PC-9 (cell line): ENCODE measurements at regions not wholly inside any gene's neighbourhood (a gene's known extent, or its start where the extent isn't known, plus 50 kb on each side); places are given as distances from the start of the nearest gene placed in this dataset.

Experiments used
- BruUV-seq: library from RNA; stranded (reverse); fragments of 400-500 nt; replicated peaks from 2 replicates; lab custom pipeline; 2021; lab: Mats Ljungman, UMichigan
- CTCF ChIA-PET: fragments of 300-600 bp; sonication (Branson Sonifier 250); formaldehyde crosslinking; loops from one replicate; lab custom pipeline; 2022; ENCODE audit warnings: antibody characterized with exemption; lab: Charles Lee
- POLR2A ChIA-PET: fragments of 300-600 bp; sonication (Branson Sonifier 250); formaldehyde crosslinking; loops from one replicate; lab custom pipeline; 2022; ENCODE audit warnings: antibody characterized with exemption; ENCODE audit not compliant: unreplicated experiment; lab: Charles Lee
- DNase-seq, 2 experiments: peaks; one replicate each; pipeline versions ENCODE4 v3.0.0 to v3.0.0-alpha.2; 2015 to 2022; ENCODE audit warnings: mixed read lengths in 1 of 2
- H2AFZ ChIP-seq: fragments of 200-600 bp; sonication (generic); 2 replicates; pipeline ENCODE4 v1.8.1; 2017; ENCODE audit warnings: antibody characterized with exemption
- H3F3A ChIP-seq: fragments of 200-600 bp; sonication (generic); 2 replicates; pipeline ENCODE4 v1.8.1; 2017; ENCODE audit warnings: antibody characterized with exemption, mild to moderate bottlenecking, low read depth; ENCODE audit not compliant: insufficient read depth
- H3K27ac ChIP-seq: fragments of 200-600 bp; sonication (generic); 2 replicates; pipeline ENCODE4 v1.6.1; 2016; ENCODE audit warnings: mixed run types
- H3K27me3 ChIP-seq: fragments of 200-600 bp; sonication (generic); 2 replicates; pipeline ENCODE4 v1.6.1; 2016; ENCODE audit warnings: low read depth, mixed run types; ENCODE audit not compliant: insufficient read depth
- H3K36me3 ChIP-seq: fragments of 200-600 bp; sonication (generic); 2 replicates; pipeline ENCODE4 v1.6.1; 2016; ENCODE audit warnings: low read depth, mixed run types
- H3K4me1 ChIP-seq: fragments of 200-600 bp; sonication (generic); replicated peaks from 2 replicates; pipeline ENCODE4 v1.6.1; 2016; ENCODE audit warnings: mixed run types; ENCODE audit not compliant: insufficient read depth
- H3K4me2 ChIP-seq: fragments of 200-600 bp; sonication (generic); 2 replicates; pipeline ENCODE4 v1.6.1; 2017; ENCODE audit warnings: mixed run types
- H3K4me3 ChIP-seq: fragments of 200-600 bp; sonication (generic); 2 replicates; pipeline ENCODE4 v1.6.1; 2016; ENCODE audit warnings: mixed run types
- H3K79me2 ChIP-seq: fragments of 200-600 bp; sonication (generic); 2 replicates; pipeline ENCODE4 v1.6.1; 2017; ENCODE audit warnings: low read depth, mixed run types
- H3K9me2 ChIP-seq: fragments of 200-600 bp; sonication (generic); 2 replicates; pipeline ENCODE4 v1.8.1; 2017; ENCODE audit warnings: mild to moderate bottlenecking; ENCODE audit not compliant: insufficient read depth
- H3K9me3 ChIP-seq: fragments of 200-600 bp; sonication (generic); 2 replicates; pipeline ENCODE4 v1.8.1; 2016; ENCODE audit warnings: low read depth; ENCODE audit not compliant: insufficient read depth
- H4K20me1 ChIP-seq: fragments of 200-600 bp; sonication (generic); 2 replicates; pipeline ENCODE4 v1.8.1; 2017; ENCODE audit not compliant: insufficient read depth
- CTCF ChIP-seq: fragments of 200-600 bp; sonication (generic); conservative IDR thresholded peaks from 2 replicates; pipeline ENCODE4 v1.6.1; 2017; ENCODE audit warnings: mixed run types, antibody characterized with exemption, mild to moderate bottlenecking, moderate library complexity
- EZH2 ChIP-seq: fragments of 200-600 bp; sonication (generic); IDR thresholded peaks from 2 replicates; pipeline ENCODE4 v1.8.0; 2017; ENCODE audit warnings: antibody characterized with exemption, low read depth
- intact Hi-C: fragments of 100-400 bp; cut with micrococcal nuclease; formaldehyde crosslinking; loops from one replicate; pipeline ENCODE4 v1.10.0; 2022; ENCODE audit not compliant: unreplicated experiment

DNA sequence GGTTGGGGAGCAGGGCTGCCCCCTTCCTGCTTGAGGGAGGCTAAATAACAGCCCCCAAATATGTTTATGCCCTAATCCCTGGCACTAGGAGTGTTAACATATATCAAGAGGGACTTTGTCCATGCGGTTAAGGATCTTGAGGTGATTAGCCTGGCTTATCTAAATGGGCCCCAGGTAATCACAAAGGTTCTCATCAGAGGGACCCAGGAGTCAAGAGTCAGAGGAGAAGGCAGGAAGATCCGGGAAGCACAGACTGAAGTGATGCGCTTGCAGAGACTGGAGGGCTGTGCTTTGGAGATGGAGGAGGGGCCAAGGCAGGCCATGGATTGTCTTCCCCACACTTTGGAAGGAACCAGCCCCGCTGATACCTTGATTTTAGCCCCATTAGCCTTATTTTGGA is 86.4 kb downstream of the IER5 start:
- no peaks in the 10 kb centered on the region for H4K20me1 ChIP-seq
- H3K4me1 ChIP-seq, result no peaks in the 10 kb centered on the region
- H3K27ac ChIP-seq, result no peak overlapping the region
- intact Hi-C loops, result no loop called here
- TF ChIP-seq EZH2 (no peak), CTCF (no peak)
- POLR2A ChIA-PET, result no interaction called here
- DNase-seq, result no peak
- CTCF ChIA-PET, result no interaction called here
- H3K27me3 ChIP-seq, result no peaks in the 10 kb centered on the region
- H3K79me2 ChIP-seq, result no peaks in the 10 kb centered on the region
- H3F3A ChIP-seq, result no peaks in the 10 kb centered on the region
- H3K9me2 ChIP-seq, result no peaks in the 10 kb centered on the region
- H3K4me3 ChIP-seq, result no peak overlapping the region
- no peak overlapping the region for H3K4me2 ChIP-seq
- H3K9me3 ChIP-seq, result peaks cover 6% of the 10 kb centered on the region; the same call in 1 of the 2 replicates
- no TSS peak for BruUV-seq
- no peak overlapping the region for H2AFZ ChIP-seq
- H3K36me3 ChIP-seq, result no peaks in the 10 kb centered on the region

GRCh38 chr1:181175356-181175910 is 86.9 kb downstream of the IER5 start:
- no TSS peak for BruUV-seq

GRCh38 chr1:181175955-181176354 is 87.5 kb downstream of the IER5 start:
- H3F3A ChIP-seq, result no peaks in the 10 kb centered on the region
- no TSS peak for BruUV-seq
- no peaks in the 10 kb centered on the region for H4K20me1 ChIP-seq
- intact Hi-C loops, result no loop called here
- no peak overlapping the region for H3K4me2 ChIP-seq
- H3K27ac ChIP-seq, result no peak overlapping the region
- H3K9me3 ChIP-seq, result peaks cover 6% of the 10 kb centered on the region; the same call in 1 of the 2 replicates
- POLR2A ChIA-PET, result no interaction called here
- DNase-seq, result no peak
- 0 out of 2 replicates have a peak, but pooled peaks cover 6% of the 10 kb centered on the region for H3K27me3 ChIP-seq
- no peaks in the 10 kb centered on the region for H3K9me2 ChIP-seq
- no peaks in the 10 kb centered on the region for H3K4me1 ChIP-seq
- H2AFZ ChIP-seq, result no peak overlapping the region
- no peak overlapping the region for H3K4me3 ChIP-seq
- CTCF ChIA-PET, result no interaction called here
- H3K36me3 ChIP-seq, result no peaks in the 10 kb centered on the region
- TF ChIP-seq CTCF, result no peak
- TF ChIP-seq EZH2, result no peak
- H3K79me2 ChIP-seq, result no peaks in the 10 kb centered on the region

More at GRCh38 chr1:181175356-181175910, 86.9 kb downstream of the IER5 start:
- H3K27ac ChIP-seq, result no peak overlapping the region
- no peaks in the 10 kb centered on the region for H4K20me1 ChIP-seq
- CTCF ChIA-PET, result no interaction called here
- no peaks in the 10 kb centered on the region for H3K9me2 ChIP-seq
- no peaks in the 10 kb centered on the region for H3K36me3 ChIP-seq
- H3K4me1 ChIP-seq, result no peaks in the 10 kb centered on the region
- H3F3A ChIP-seq, result no peaks in the 10 kb centered on the region
- TF ChIP-seq CTCF, result no peak
- no peak for TF ChIP-seq EZH2
- H3K79me2 ChIP-seq, result no peaks in the 10 kb centered on the region
- H2AFZ ChIP-seq, result no peak overlapping the region
- 0 out of 2 replicates have a peak, but pooled peaks cover 2% of the 10 kb centered on the region for H3K27me3 ChIP-seq
- no peak overlapping the region for H3K4me3 ChIP-seq
- POLR2A ChIA-PET, result no interaction called here
- H3K4me2 ChIP-seq, result no peak overlapping the region
- no peak for DNase-seq
- H3K9me3 ChIP-seq, result peaks cover 6% of the 10 kb centered on the region; the same call in 1 of the 2 replicates
- intact Hi-C loops, result no loop called here
